Keratinocyte (primary cell): ENCODE measurements at regions not wholly inside any gene's neighbourhood (a gene's known extent, or its start where the extent isn't known, plus 50 kb on each side); places are given as distances from the start of the nearest gene placed in this dataset.

ENCODE experiments used
- DNase-seq: peaks from one replicate; pipeline ENCODE4 v3.0.0-alpha.2; 2011; ENCODE audit warnings: low read depth, missing footprints, low spot score
- FAIRE-seq: peaks from 2 replicates; lab custom pipeline; 2011; peaks lifted over from hg19 to GRCh38; lab: Jason Lieb, UNC
- H2AFZ ChIP-seq: 2 replicates; pipeline ENCODE4 v1.6.0; 2012; ENCODE audit warnings: low read length, control low read depth, inconsistent platforms; ENCODE audit not compliant: control insufficient read depth
- H3K27ac ChIP-seq: 2 replicates; pipeline ENCODE4 v1.5.1; 2011; ENCODE audit warnings: low read length; ENCODE audit not compliant: control insufficient read depth, insufficient read depth
- H3K27me3 ChIP-seq: 3 replicates; pipeline ENCODE4 v1.6.0; 2011; ENCODE audit warnings: low read length; ENCODE audit not compliant: control insufficient read depth, insufficient read depth; ENCODE audit errors: extremely low read depth
- H3K36me3 ChIP-seq, 2 experiments: 2 replicates in 1 of 2; 3 replicates in 1 of 2; pipeline ENCODE4 v1.5.1; 2011; ENCODE audit warnings: low read length in 2 of 2, mild to moderate bottlenecking in 1 of 2; ENCODE audit not compliant: control insufficient read depth in 2 of 2, insufficient read depth in 2 of 2; ENCODE audit errors: extremely low read depth in 1 of 2
- H3K4me1 ChIP-seq: 3 replicates; pipeline ENCODE4 v1.5.1; 2011; ENCODE audit warnings: low read length; ENCODE audit not compliant: control insufficient read depth, insufficient read depth; ENCODE audit errors: extremely low read depth
- H3K4me2 ChIP-seq: 3 replicates; pipeline ENCODE4 v1.6.0; 2011; ENCODE audit warnings: low read depth, low read length; ENCODE audit not compliant: control insufficient read depth, insufficient read depth; ENCODE audit errors: extremely low read depth
- H3K4me3 ChIP-seq, 3 experiments: fragments of 200-600 bp in 1 of 3; sonication (generic) in 1 of 3; 2 replicates in 2 of 3; 3 replicates in 1 of 3; pipeline ENCODE4 v1.5.1; 2011 to 2016; ENCODE audit warnings: low read length in 3 of 3, mild to moderate bottlenecking in 3 of 3, control low read depth in 2 of 3, inconsistent platforms in 1 of 3, low read depth in 1 of 3, mixed read lengths in 1 of 3, mixed run types in 1 of 3, moderate library complexity in 1 of 3; ENCODE audit not compliant: control insufficient read depth in 2 of 3, insufficient read depth in 2 of 3; ENCODE audit errors: extremely low read depth in 1 of 3
- H3K79me2 ChIP-seq: 2 replicates; pipeline ENCODE4 v1.6.0; 2012; ENCODE audit warnings: low read length; ENCODE audit not compliant: control insufficient read depth, insufficient read depth
- H3K9ac ChIP-seq: 3 replicates; pipeline ENCODE4 v1.6.0; 2011; ENCODE audit warnings: low read length; ENCODE audit not compliant: control insufficient read depth, insufficient read depth; ENCODE audit errors: extremely low read depth
- H3K9me1 ChIP-seq: 3 replicates; pipeline ENCODE4 v1.6.0; 2011; ENCODE audit warnings: low read length; ENCODE audit not compliant: control insufficient read depth, insufficient read depth; ENCODE audit errors: extremely low read depth
- H3K9me3 ChIP-seq: 2 replicates; pipeline ENCODE4 v1.5.1; 2012; ENCODE audit warnings: low read depth, low read length; ENCODE audit not compliant: control insufficient read depth
- H4K20me1 ChIP-seq: 3 replicates; pipeline ENCODE4 v1.6.0; 2011; ENCODE audit warnings: low read length; ENCODE audit not compliant: control insufficient read depth, insufficient read depth; ENCODE audit errors: extremely low read depth
- EZH2 ChIP-seq: IDR thresholded peaks from one replicate; pipeline ENCODE4 v1.6.1; 2012; ENCODE audit warnings: inconsistent platforms, mild to moderate bottlenecking, low read length, moderate library complexity
- dilution Hi-C: fragments of 300-500 bp; cut with MboI; formaldehyde crosslinking; loops from one replicate; pipeline ENCODE4 v1.7.0; 2020; ENCODE audit warnings: low sequenced_read_pairs; ENCODE audit not compliant: extremely low pct_ligation_motif_present
- TF ChIP-seq, protein P1 (sequence below), 3 experiments: IDR thresholded peaks in 1 of 3; conservative IDR thresholded peaks in 1 of 3; optimal IDR thresholded peaks in 1 of 3; 2 replicates in 2 of 3; 3 replicates in 1 of 3; pipeline versions ENCODE3 to v1.5.1; 2011; ENCODE audit warnings: low read length in 3 of 3, mild to moderate bottlenecking in 3 of 3, moderate library complexity in 2 of 3, control low read depth in 1 of 3, inconsistent platforms in 1 of 3; ENCODE audit not compliant: insufficient read depth in 2 of 3; ENCODE audit errors: extremely low read depth in 1 of 3

GRCh38 chr2:40975151-40975550 is 523.3 kb upstream of the SLC8A1 start:
- no peaks in the 10 kb centered on the region for H3K36me3 ChIP-seq
- H2AFZ ChIP-seq, result no peak overlapping the region
- no peaks in the 10 kb centered on the region for H3K9me1 ChIP-seq
- TF ChIP-seq, protein P1, sequence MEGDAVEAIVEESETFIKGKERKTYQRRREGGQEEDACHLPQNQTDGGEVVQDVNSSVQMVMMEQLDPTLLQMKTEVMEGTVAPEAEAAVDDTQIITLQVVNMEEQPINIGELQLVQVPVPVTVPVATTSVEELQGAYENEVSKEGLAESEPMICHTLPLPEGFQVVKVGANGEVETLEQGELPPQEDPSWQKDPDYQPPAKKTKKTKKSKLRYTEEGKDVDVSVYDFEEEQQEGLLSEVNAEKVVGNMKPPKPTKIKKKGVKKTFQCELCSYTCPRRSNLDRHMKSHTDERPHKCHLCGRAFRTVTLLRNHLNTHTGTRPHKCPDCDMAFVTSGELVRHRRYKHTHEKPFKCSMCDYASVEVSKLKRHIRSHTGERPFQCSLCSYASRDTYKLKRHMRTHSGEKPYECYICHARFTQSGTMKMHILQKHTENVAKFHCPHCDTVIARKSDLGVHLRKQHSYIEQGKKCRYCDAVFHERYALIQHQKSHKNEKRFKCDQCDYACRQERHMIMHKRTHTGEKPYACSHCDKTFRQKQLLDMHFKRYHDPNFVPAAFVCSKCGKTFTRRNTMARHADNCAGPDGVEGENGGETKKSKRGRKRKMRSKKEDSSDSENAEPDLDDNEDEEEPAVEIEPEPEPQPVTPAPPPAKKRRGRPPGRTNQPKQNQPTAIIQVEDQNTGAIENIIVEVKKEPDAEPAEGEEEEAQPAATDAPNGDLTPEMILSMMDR (optimal IDR thresholded peaks at IDR 0.05 in 1 of 3, IDR thresholded peaks at IDR 0.05 in 1 of 3, conservative IDR thresholded peaks at IDR 0.05 in 1 of 3; ENCODE audit: extremely low read depth in 1 of 3, insufficient read depth in 2 of 3, low read length in 3 of 3), result no peak
- no peak for TF ChIP-seq EZH2
- DNase-seq (no peak), FAIRE-seq (no peak)
- H3K4me3 ChIP-seq, result no peak overlapping the region
- no peak overlapping the region for H3K27ac ChIP-seq
- dilution Hi-C loops, result no loop called here
- no peaks in the 10 kb centered on the region for H3K4me1 ChIP-seq
- H3K9ac ChIP-seq, result no peak overlapping the region
- no peaks in the 10 kb centered on the region for H3K79me2 ChIP-seq
- no peak overlapping the region for H3K4me2 ChIP-seq
- H3K9me3 ChIP-seq, result no peaks in the 10 kb centered on the region
- H3K27me3 ChIP-seq, result no peaks in the 10 kb centered on the region
- H4K20me1 ChIP-seq, result no peaks in the 10 kb centered on the region

DNA sequence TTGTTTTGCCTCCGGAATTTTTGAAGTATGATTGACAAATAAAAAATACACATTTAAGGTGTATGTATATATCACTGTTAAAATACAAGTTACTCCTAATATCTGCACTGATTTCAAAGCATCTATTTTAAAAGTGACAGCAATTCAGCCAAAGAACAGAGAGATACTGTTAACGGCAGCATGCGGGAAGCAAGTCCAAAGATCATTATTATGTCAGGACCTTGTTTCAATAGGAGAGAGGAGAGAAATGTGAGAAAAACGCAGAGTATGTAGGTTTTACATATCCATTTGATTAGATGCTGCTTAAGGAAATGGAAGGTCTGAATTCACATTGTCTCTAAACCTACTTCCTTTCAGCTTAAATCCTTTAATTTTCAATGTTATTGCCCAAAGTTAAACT is 545.5 kb upstream of the SLC8A1 start:
- no peak overlapping the region for H2AFZ ChIP-seq
- no peak overlapping the region for H3K9ac ChIP-seq
- no peaks in the 10 kb centered on the region for H3K4me1 ChIP-seq
- no peaks in the 10 kb centered on the region for H3K9me3 ChIP-seq
- H3K4me3 ChIP-seq, result no peak overlapping the region
- FAIRE-seq (no peak), DNase-seq (no peak)
- H4K20me1 ChIP-seq, result no peaks in the 10 kb centered on the region
- H3K36me3 ChIP-seq, result no peaks in the 10 kb centered on the region
- no peak overlapping the region for H3K27ac ChIP-seq
- no peaks in the 10 kb centered on the region for H3K79me2 ChIP-seq
- no peak overlapping the region for H3K4me2 ChIP-seq
- dilution Hi-C loops, result no loop called here
- no peaks in the 10 kb centered on the region for H3K27me3 ChIP-seq
- TF ChIP-seq EZH2, result no peak
- TF ChIP-seq, protein P1 (optimal IDR thresholded peaks at IDR 0.05 in 1 of 3, IDR thresholded peaks at IDR 0.05 in 1 of 3, conservative IDR thresholded peaks at IDR 0.05 in 1 of 3; ENCODE audit: extremely low read depth in 1 of 3, insufficient read depth in 2 of 3, low read length in 3 of 3), result no peak
- no peaks in the 10 kb centered on the region for H3K9me1 ChIP-seq
